WTC11 (cell line): ENCODE measurements at regions not wholly inside any gene's neighbourhood (a gene's known extent, or its start where the extent isn't known, plus 50 kb on each side); places are given as distances from the start of the nearest gene placed in this dataset.

Source experiments
- ATAC-seq: fragments of 200-7000 bp; cut with Tn5 transposase; 2 replicates; pipeline ENCODE4 v1.10.0; 2021; ENCODE audit warnings: mild to moderate bottlenecking, moderate library complexity
- CTCF ChIA-PET: fragments of 300-600 bp; sonication (Branson Sonifier 250); formaldehyde crosslinking; loops from one replicate; lab custom pipeline; 2021; ENCODE audit warnings: antibody characterized with exemption; lab: Charles Lee
- POLR2A ChIA-PET: fragments of 350-600 bp; sonication (Branson Sonifier 250); formaldehyde crosslinking; loops from one replicate; lab custom pipeline; 2021; ENCODE audit warnings: antibody characterized with exemption; lab: Charles Lee
- DNase-seq: peaks from one replicate; pipeline ENCODE4 v3.0.0; 2021; ENCODE audit warnings: low spot score
- H3K27ac Mint-ChIP-seq: 2 replicates; pipeline ENCODE4 v1.8.0; 2021; ENCODE audit warnings: mixed read lengths
- H3K27me3 Mint-ChIP-seq: 2 replicates; pipeline ENCODE4 v1.8.0; 2021; ENCODE audit warnings: low read depth, mild to moderate bottlenecking, moderate library complexity, mixed read lengths
- H3K36me3 Mint-ChIP-seq: 2 replicates; pipeline ENCODE4 v1.8.0; 2021; ENCODE audit warnings: mixed read lengths
- H3K4me1 Mint-ChIP-seq: 2 replicates; pipeline ENCODE4 v1.8.0; 2022; ENCODE audit warnings: mixed read lengths
- H3K4me3 Mint-ChIP-seq: 2 replicates; pipeline ENCODE4 v1.8.0; 2021; ENCODE audit warnings: mild to moderate bottlenecking, moderate library complexity, mixed read lengths
- H3K9me3 Mint-ChIP-seq: 2 replicates; pipeline ENCODE4 v1.8.0; 2021; ENCODE audit warnings: mixed read lengths
- ATF3 ChIP-seq: sonication (generic); formaldehyde crosslinking; conservative IDR thresholded peaks from 2 replicates; pipeline ENCODE4 v1.8.1; 2022; ENCODE audit warnings: mild to moderate bottlenecking, missing genetic modification reagents
- ATF6 ChIP-seq: sonication (generic); formaldehyde crosslinking; IDR thresholded peaks from 2 replicates; pipeline ENCODE4 v1.8.1; 2023; ENCODE audit warnings: mild to moderate bottlenecking, missing genetic modification reagents
- CREB1 ChIP-seq: sonication (generic); formaldehyde crosslinking; IDR thresholded peaks from 2 replicates; pipeline ENCODE4 v1.8.0; 2023; ENCODE audit warnings: mild to moderate bottlenecking, missing genetic modification reagents
- EMX1 ChIP-seq: fragments of 250-450 bp; sonication (Bioruptor Pico); IDR thresholded peaks from 2 replicates; pipeline ENCODE4 v1.8.0; 2021; ENCODE audit warnings: mild to moderate bottlenecking
- GABPB1 ChIP-seq: sonication (generic); formaldehyde crosslinking; IDR thresholded peaks from 2 replicates; pipeline ENCODE4 v1.8.1; 2023; ENCODE audit warnings: mild to moderate bottlenecking, missing genetic modification reagents
- JUN ChIP-seq: sonication (generic); formaldehyde crosslinking; IDR thresholded peaks from 2 replicates; pipeline ENCODE4 v1.8.0; 2023; ENCODE audit warnings: mild to moderate bottlenecking, missing genetic modification reagents
- MXD4 ChIP-seq: fragments of 250-450 bp; sonication (Bioruptor Pico); IDR thresholded peaks from 2 replicates; pipeline ENCODE4 v1.8.0; 2021; ENCODE audit warnings: mild to moderate bottlenecking, moderate library complexity, borderline replicate concordance
- NFATC4 ChIP-seq: fragments of 250-450 bp; sonication (Bioruptor Pico); IDR thresholded peaks from 2 replicates; pipeline ENCODE4 v1.9.0; 2021; ENCODE audit warnings: mild to moderate bottlenecking
- PRDM15 ChIP-seq: sonication (generic); formaldehyde crosslinking; IDR thresholded peaks from 2 replicates; pipeline ENCODE4 v1.8.0; 2022; ENCODE audit warnings: missing genetic modification reagents
- PRRX2 ChIP-seq: fragments of 250-450 bp; sonication (Bioruptor Pico); IDR thresholded peaks from 2 replicates; pipeline ENCODE4 v1.8.0; 2021; ENCODE audit warnings: mild to moderate bottlenecking
- USF1 ChIP-seq: sonication (generic); formaldehyde crosslinking; IDR thresholded peaks from 2 replicates; pipeline ENCODE4 v1.8.0; 2022; ENCODE audit warnings: mild to moderate bottlenecking, missing genetic modification reagents
- ZBTB21 ChIP-seq: sonication (generic); formaldehyde crosslinking; IDR thresholded peaks from 2 replicates; pipeline ENCODE4 v1.8.1; 2023; ENCODE audit warnings: mild to moderate bottlenecking, missing genetic modification reagents, borderline replicate concordance
- ZMAT4 ChIP-seq: fragments of 250-450 bp; sonication (Bioruptor Pico); IDR thresholded peaks from 2 replicates; pipeline ENCODE4 v1.9.0; 2021; ENCODE audit warnings: mild to moderate bottlenecking
- ZNF219 ChIP-seq: sonication (generic); formaldehyde crosslinking; IDR thresholded peaks from 2 replicates; pipeline ENCODE4 v1.8.0; 2023; ENCODE audit warnings: missing genetic modification reagents, mild to moderate bottlenecking, borderline replicate concordance
- ZNF416 ChIP-seq: fragments of 250-450 bp; sonication (Bioruptor Pico); IDR thresholded peaks from 2 replicates; pipeline ENCODE4 v1.9.0; 2021; ENCODE audit warnings: mild to moderate bottlenecking, inconsistent platforms
- ZNF512 ChIP-seq: sonication (generic); formaldehyde crosslinking; IDR thresholded peaks from 2 replicates; pipeline ENCODE4 v1.8.1; 2022; ENCODE audit warnings: missing genetic modification reagents, borderline replicate concordance

GRCh38 chr11:129608711-129609110, 206.9 kb upstream of the TMEM45B start:
- no peaks in the 10 kb centered on the region for H3K4me1 Mint-ChIP-seq

More at GRCh38 chr11:129608711-129609110, 206.9 kb upstream of the TMEM45B start:
- ChIA-PET POLR2A (no interaction called here), CTCF (no interaction called here)
- Mint-ChIP-seq H3K27me3 (no peaks in the 10 kb centered on the region), H3K9me3 (no peaks in the 10 kb centered on the region), H3K36me3 (no peaks in the 10 kb centered on the region)
- no peak for ATAC-seq
- DNase-seq, result no peak
- TF ChIP-seq EMX1 (CRISPR knock-in tag) (no peak), CREB1 (CRISPR knock-in tag) (no peak), ZBTB21 (CRISPR knock-in tag) (no peak), JUN (CRISPR knock-in tag) (no peak), ZNF512 (no peak), ATF3 (CRISPR knock-in tag) (no peak), ZNF219 (no peak), USF1 (CRISPR knock-in tag) (no peak), PRDM15 (CRISPR knock-in tag) (no peak), MXD4 (CRISPR knock-in tag) (no peak), ZNF416 (CRISPR knock-in tag) (no peak), PRRX2 (CRISPR knock-in tag) (no peak), ATF6 (CRISPR knock-in tag) (no peak), NFATC4 (CRISPR knock-in tag) (no peak), ZMAT4 (CRISPR knock-in tag) (no peak), GABPB1 (CRISPR knock-in tag) (no peak)
- TF ChIP-seq, all 79 proteins: peak for 0
- no peak overlapping the region for H3K27ac Mint-ChIP-seq
- H3K4me3 Mint-ChIP-seq, result no peak overlapping the region
